Urinary bladder (tissue), 3 donors: ENCODE measurements at regions not wholly inside any gene's neighbourhood (a gene's known extent, or its start where the extent isn't known, plus 50 kb on each side); places are given as distances from the start of the nearest gene placed in this dataset.

ENCODE experiments used
- DNase-seq: peaks from one replicate; pipeline ENCODE4 v3.0.0-alpha.2; 2015; ENCODE audit errors: extremely low spot score
- H3K27ac ChIP-seq: one replicate; pipeline ENCODE4 v1.5.1; 2013; ENCODE audit warnings: low read depth, mild to moderate bottlenecking, moderate library complexity
- H3K36me3 ChIP-seq: one replicate; pipeline ENCODE4 v1.6.1; 2013; ENCODE audit warnings: mild to moderate bottlenecking, moderate library complexity; ENCODE audit not compliant: insufficient read depth
- H3K4me1 ChIP-seq: one replicate; pipeline ENCODE4 v1.6.1; 2013; ENCODE audit warnings: mild to moderate bottlenecking, moderate library complexity; ENCODE audit not compliant: insufficient read depth
- H3K4me3 ChIP-seq: one replicate; pipeline ENCODE4 v1.5.1; 2013; ENCODE audit warnings: low read depth, low read length
- WGBS: extraction: QIAGEN DNeasy Blood & Tissue Kit; methylation state at CpG from one replicate; pipeline ENCODE4 v1.1.7; 2013; 5-methylcytosine and 5-hydroxymethylcytosine counted together
- donor health status: healthy with polysubstance abuse.
- donor health status: healthy.

- no peaks in the 10 kb centered on the region for H3K36me3 ChIP-seq
Observed at GRCh38 chr2:16156411-16156810, 216.1 kb downstream of the MYCN start.

GRCh38 chr2:16155766-16156165 is 215.4 kb downstream of the MYCN start:
- no peak for DNase-seq
- WGBS = 19% methylated on average over 6 of the region's 6 CpGs
- H3K4me1 ChIP-seq = no peaks in the 10 kb centered on the region
- H3K4me3 ChIP-seq = no peak overlapping the region
- H3K36me3 ChIP-seq = no peaks in the 10 kb centered on the region
- H3K27ac ChIP-seq = no peak overlapping the region

More at GRCh38 chr2:16156411-16156810, 216.1 kb downstream of the MYCN start:
- H3K4me1 ChIP-seq = no peaks in the 10 kb centered on the region
- no peak for DNase-seq
- WGBS = 92% methylated on average over 3 of the region's 3 CpGs
- H3K4me3 ChIP-seq = no peak overlapping the region
- no peak overlapping the region for H3K27ac ChIP-seq

GRCh38 chr2:16155366-16155765 is 215.0 kb downstream of the MYCN start:
- Histone ChIP-seq H3K36me3 (no peaks in the 10 kb centered on the region), H3K4me1 (no peaks in the 10 kb centered on the region), H3K27ac (no peak overlapping the region), H3K4me3 (no peak overlapping the region)
- DNase-seq = no peak
- 36% methylated on average over 5 of the region's 5 CpGs for WGBS

- WGBS = 89% methylated on average over 4 of the region's 4 CpGs
- no peak for DNase-seq
- Histone ChIP-seq H3K4me1 (no peaks in the 10 kb centered on the region), H3K27ac (no peak overlapping the region), H3K36me3 (no peaks in the 10 kb centered on the region), H3K4me3 (no peak overlapping the region)
Observed at GRCh38 chr2:16154501-16155280, 214.3 kb downstream of the MYCN start.

GRCh38 chr2:16154061-16154460 is 213.7 kb downstream of the MYCN start:
- WGBS = 90% methylated on average over 4 of the region's 4 CpGs

GRCh38 chr2:16153754-16154035 is 213.3 kb downstream of the MYCN start:
- DNase-seq = no peak
- no peak overlapping the region for H3K4me3 ChIP-seq
- H3K4me1 ChIP-seq = no peaks in the 10 kb centered on the region
- no peaks in the 10 kb centered on the region for H3K36me3 ChIP-seq
- no peak overlapping the region for H3K27ac ChIP-seq

More at GRCh38 chr2:16154061-16154460, 213.7 kb downstream of the MYCN start:
- no peak for DNase-seq
- no peaks in the 10 kb centered on the region for H3K4me1 ChIP-seq
- H3K36me3 ChIP-seq = no peaks in the 10 kb centered on the region
- H3K27ac ChIP-seq = no peak overlapping the region
- no peak overlapping the region for H3K4me3 ChIP-seq

- WGBS = 71% methylated on average over 3 of the region's 3 CpGs
- no peaks in the 10 kb centered on the region for H3K4me1 ChIP-seq
- H3K36me3 ChIP-seq = no peaks in the 10 kb centered on the region
- H3K4me3 ChIP-seq = no peak overlapping the region
- no peak for DNase-seq
- no peak overlapping the region for H3K27ac ChIP-seq
Observed at GRCh38 chr2:16152928-16153753, 212.8 kb downstream of the MYCN start.

GRCh38 chr2:16152071-16152927 is 211.9 kb downstream of the MYCN start:
- WGBS = 80% methylated on average over 5 of the region's 5 CpGs

GRCh38 chr2:16151651-16152050 is 211.3 kb downstream of the MYCN start:
- DNase-seq = no peak
- 76% methylated on average over 4 of the region's 4 CpGs for WGBS
- H3K4me1 ChIP-seq = no peaks in the 10 kb centered on the region
- no peak overlapping the region for H3K27ac ChIP-seq
- H3K4me3 ChIP-seq = no peak overlapping the region
- no peaks in the 10 kb centered on the region for H3K36me3 ChIP-seq

More at GRCh38 chr2:16152071-16152927, 211.9 kb downstream of the MYCN start:
- H3K4me3 ChIP-seq = no peak overlapping the region
- no peaks in the 10 kb centered on the region for H3K36me3 ChIP-seq
- H3K27ac ChIP-seq = no peak overlapping the region
- no peak for DNase-seq
- H3K4me1 ChIP-seq = no peaks in the 10 kb centered on the region

GRCh38 chr2:16151281-16151570 is 210.9 kb downstream of the MYCN start:
- Histone ChIP-seq H3K4me3 (no peak overlapping the region), H3K27ac (no peak overlapping the region), H3K36me3 (no peaks in the 10 kb centered on the region), H3K4me1 (no peaks in the 10 kb centered on the region)
- no peak for DNase-seq
- WGBS = 93% methylated on average over 3 of the region's 3 CpGs

GRCh38 chr2:16150456-16151280 is 210.3 kb downstream of the MYCN start:
- DNase-seq = no peak
- Histone ChIP-seq H3K4me3 (no peak overlapping the region), H3K4me1 (no peaks in the 10 kb centered on the region), H3K36me3 (no peaks in the 10 kb centered on the region), H3K27ac (no peak overlapping the region)
- WGBS = 86% methylated on average over 5 of the region's 5 CpGs

- Histone ChIP-seq H3K27ac (no peak overlapping the region), H3K4me1 (no peaks in the 10 kb centered on the region), H3K36me3 (no peaks in the 10 kb centered on the region), H3K4me3 (no peak overlapping the region)
- DNase-seq = no peak
- 80% methylated on average over 17 of the region's 17 CpGs for WGBS
Observed at GRCh38 chr2:16149349-16150243, 209.2 kb downstream of the MYCN start.
